Kidney epithelial cell (primary cell): ENCODE measurements at regions not wholly inside any gene's neighbourhood (a gene's known extent, or its start where the extent isn't known, plus 50 kb on each side); places are given as distances from the start of the nearest gene placed in this dataset.
"Not testable (repeated sequence)": the region's sequence is repeated elsewhere in the genome, so short reads cannot be mapped to it uniquely, and the experiment has no call there.

Experiments
- DNase-seq: peaks from one replicate; pipeline ENCODE4 v3.0.0-alpha.2; 2010; ENCODE audit warnings: low read depth
- H3K27me3 ChIP-seq: 2 replicates; pipeline ENCODE4 v1.6.0; 2011; ENCODE audit warnings: low read length; ENCODE audit not compliant: control insufficient read depth, insufficient read depth
- H3K36me3 ChIP-seq: 2 replicates; pipeline ENCODE4 v1.5.1; 2011; ENCODE audit warnings: low read length; ENCODE audit not compliant: control insufficient read depth, insufficient read depth
- H3K4me3 ChIP-seq: 2 replicates; pipeline ENCODE4 v1.5.1; 2011; ENCODE audit warnings: low read depth, mild to moderate bottlenecking, control low read depth, low read length
- TF ChIP-seq, protein P1 (sequence below): IDR thresholded peaks from 2 replicates; pipeline ENCODE4 v1.5.1; 2011; ENCODE audit warnings: mild to moderate bottlenecking, moderate library complexity, low read length, control low read depth, inconsistent platforms; ENCODE audit not compliant: insufficient read depth, poor library complexity, severe bottlenecking

DNA sequence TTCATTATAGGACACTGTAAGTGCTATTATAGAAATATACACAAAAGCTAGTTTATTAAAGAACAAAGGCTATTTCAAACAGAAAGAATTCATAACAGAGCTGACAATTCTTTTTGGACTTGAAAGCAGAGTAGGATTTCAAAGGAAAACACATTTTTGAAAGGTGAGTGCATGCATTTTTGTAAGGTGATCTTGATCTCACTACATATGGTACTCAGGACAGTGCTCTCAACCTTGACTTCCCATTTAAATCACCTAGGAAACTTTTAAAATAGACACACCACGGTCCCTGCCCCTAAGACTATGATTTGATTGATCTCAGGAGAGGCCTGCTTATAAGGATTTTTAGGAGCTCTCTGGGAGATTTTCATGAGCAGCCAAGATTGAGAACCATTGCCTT is 1362.0 kb downstream of the CDH8 start:
- TF ChIP-seq, protein P1, sequence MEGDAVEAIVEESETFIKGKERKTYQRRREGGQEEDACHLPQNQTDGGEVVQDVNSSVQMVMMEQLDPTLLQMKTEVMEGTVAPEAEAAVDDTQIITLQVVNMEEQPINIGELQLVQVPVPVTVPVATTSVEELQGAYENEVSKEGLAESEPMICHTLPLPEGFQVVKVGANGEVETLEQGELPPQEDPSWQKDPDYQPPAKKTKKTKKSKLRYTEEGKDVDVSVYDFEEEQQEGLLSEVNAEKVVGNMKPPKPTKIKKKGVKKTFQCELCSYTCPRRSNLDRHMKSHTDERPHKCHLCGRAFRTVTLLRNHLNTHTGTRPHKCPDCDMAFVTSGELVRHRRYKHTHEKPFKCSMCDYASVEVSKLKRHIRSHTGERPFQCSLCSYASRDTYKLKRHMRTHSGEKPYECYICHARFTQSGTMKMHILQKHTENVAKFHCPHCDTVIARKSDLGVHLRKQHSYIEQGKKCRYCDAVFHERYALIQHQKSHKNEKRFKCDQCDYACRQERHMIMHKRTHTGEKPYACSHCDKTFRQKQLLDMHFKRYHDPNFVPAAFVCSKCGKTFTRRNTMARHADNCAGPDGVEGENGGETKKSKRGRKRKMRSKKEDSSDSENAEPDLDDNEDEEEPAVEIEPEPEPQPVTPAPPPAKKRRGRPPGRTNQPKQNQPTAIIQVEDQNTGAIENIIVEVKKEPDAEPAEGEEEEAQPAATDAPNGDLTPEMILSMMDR, result no peak
- H3K4me3 ChIP-seq, result no peak overlapping the region
- H3K27me3 ChIP-seq, result no peaks in the 10 kb centered on the region
- peak; percentile 19 for DNase-seq
- H3K36me3 ChIP-seq, result no peaks in the 10 kb centered on the region

DNA sequence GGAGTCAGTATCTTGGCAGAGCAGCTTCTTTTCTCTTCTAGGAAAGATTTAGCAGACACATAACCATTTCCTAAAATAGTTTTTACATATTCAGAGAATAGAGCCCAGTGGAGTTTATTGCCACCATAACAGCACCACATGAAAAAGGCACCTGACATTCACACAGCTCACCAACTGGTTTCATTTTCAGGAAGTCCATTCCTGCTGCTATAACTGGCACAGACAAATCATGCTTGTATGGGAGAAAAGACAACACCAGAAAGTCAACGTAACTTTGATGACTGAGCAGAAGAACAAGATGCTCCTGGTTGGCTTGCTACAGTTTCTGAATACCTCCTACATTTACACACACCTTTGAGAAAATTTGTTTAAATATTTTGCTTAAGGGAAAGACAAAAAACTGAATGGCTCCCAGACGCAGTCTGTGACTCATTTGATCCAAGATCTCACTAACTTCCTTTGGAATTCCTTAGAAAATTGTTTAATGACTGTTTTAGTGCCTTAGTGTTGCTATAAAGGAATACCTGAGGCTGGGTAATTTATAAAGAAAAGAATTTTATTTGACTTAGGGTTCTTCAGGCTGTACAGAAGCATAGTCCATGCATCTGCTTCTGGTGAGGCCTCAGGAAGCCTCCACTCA is 1380.6 kb downstream of the CDH8 start:
- no peak overlapping the region for H3K4me3 ChIP-seq
- H3K36me3 ChIP-seq, result no peaks in the 10 kb centered on the region
- no peak for DNase-seq
- no peaks in the 10 kb centered on the region for H3K27me3 ChIP-seq
- TF ChIP-seq, protein P1, result no peak

DNA sequence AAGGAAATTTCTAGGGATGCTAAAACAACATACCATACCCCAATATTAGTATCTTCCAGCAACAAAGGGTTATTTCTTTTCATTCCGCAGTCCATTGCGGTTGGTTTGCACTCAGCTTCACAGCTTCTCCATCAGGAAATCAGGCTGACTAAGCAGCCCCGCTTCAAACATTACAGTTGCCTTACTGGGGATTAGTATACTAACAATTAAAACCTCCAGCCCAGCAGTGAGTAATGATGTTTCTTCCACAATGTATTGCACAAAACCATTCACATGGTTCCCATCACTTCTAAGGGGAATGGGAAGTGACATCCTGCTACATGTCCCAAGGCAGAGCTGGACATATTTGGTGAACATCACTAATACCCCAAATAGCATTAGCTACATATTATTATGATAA is 1384.9 kb downstream of the CDH8 start:
- no peaks in the 10 kb centered on the region for H3K36me3 ChIP-seq
- DNase-seq, result no peak
- no peaks in the 10 kb centered on the region for H3K27me3 ChIP-seq
- no peak overlapping the region for H3K4me3 ChIP-seq
- TF ChIP-seq, protein P1, result no peak

DNA sequence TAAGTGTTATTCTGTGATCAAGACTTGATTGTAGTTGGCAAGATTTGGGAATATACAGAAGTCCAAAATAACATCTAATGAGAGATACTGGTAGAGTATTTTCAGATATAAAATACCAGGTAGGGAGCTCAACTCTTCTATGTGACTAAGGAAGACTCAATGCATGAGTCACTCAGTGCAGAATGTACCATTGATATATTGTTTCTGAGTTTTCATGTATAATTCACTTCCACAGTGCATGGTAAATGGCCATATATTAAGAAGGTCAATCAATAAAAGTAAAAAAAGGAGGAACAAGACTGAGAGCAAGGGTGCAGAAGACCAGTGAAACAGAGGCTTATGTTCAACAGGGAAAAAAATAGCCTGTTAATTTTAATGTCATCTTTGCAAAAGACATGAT is 1387.9 kb downstream of the CDH8 start:
- Histone ChIP-seq H3K36me3 (no peaks in the 10 kb centered on the region), H3K27me3 (no peaks in the 10 kb centered on the region), H3K4me3 (no peak overlapping the region)
- DNase-seq, result no peak
- TF ChIP-seq, protein P1, result no peak

DNA sequence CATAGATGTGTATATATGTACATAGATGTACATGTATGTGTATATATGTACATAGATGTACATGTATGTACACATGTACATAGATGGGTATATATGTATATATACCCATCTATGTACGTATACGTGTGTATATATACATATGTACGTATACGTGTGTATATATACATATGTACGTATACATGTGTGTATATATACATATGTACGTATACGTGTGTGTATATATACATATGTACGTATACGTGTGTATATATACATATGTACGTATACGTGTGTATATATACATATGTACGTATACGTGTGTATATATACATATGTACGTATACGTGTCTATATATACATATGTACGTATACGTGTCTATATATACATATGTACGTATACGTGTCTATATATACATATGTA is 1388.8 kb downstream of the CDH8 start:
- not testable (repeated sequence) for DNase-seq, H3K4me3 ChIP-seq, H3K36me3 ChIP-seq, H3K27me3 ChIP-seq

DNA sequence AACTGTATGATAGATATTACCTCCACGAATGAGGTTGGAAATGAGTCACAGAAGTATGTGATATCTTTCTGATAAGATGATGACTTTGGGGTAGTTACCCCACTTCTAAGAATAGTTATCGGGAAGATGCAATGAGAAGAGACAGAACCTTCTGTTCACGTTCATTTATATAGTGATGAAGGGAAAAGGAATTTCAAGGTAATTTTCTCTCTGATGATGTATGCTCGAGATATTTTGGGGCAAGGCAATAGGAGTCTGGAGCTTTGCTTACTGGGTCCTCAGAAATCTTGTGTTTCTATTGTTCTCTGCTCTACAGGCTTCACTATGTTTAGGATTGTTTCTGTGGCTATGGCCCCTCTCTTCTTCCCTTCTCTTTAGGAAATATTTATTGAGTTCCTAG is 1389.6 kb downstream of the CDH8 start:
- H3K4me3 ChIP-seq, result no peak overlapping the region
- H3K36me3 ChIP-seq, result no peaks in the 10 kb centered on the region
- H3K27me3 ChIP-seq, result no peaks in the 10 kb centered on the region
- no peak for DNase-seq
- TF ChIP-seq, protein P1, result no peak
